ENCODE measurements at regions not wholly inside any gene's neighbourhood (a gene's known extent, or its start where the extent isn't known, plus 50 kb on each side); places are given as distances from the start of the nearest gene placed in this dataset.

GRCh38 chr21:43348170-43348766 lies 78.7 kb downstream of the SIK1 start:
- no peak for DNase-seq

DNA sequence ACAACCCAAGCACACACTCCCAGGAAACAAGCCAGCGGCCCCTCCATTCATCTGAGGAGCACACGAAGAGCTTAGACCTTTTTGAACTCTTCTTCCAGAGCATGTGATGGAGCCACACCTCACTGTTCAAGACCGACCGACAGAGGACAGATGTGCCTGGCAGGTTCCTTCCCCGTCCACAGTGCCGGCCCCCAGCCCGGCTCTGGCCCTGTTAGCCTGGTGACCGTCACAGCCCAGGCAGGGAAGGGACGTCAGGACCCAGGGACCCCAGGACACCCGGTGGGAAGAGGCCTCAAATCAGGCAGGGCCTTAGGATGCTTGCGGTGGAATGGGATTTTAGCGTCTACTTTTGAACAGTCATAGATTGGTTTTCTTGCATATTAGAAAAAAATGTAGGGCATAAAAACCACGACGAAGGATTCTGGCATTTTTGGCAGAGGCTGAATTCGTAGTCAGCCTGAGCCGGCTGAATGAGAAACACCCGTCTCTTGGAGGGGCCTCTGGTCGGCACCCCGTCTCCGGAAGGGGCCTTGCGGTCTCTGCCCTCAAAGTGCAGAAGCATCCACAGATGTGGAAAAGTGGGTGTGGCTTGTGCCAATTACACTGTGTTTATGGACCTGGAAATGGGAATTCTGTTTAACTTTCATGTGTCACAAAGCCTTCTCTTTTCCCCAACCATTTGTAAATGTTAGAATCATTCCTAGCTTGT lies 79.3 kb downstream of the SIK1 start:
- DNase-seq, result no peak

DNA sequence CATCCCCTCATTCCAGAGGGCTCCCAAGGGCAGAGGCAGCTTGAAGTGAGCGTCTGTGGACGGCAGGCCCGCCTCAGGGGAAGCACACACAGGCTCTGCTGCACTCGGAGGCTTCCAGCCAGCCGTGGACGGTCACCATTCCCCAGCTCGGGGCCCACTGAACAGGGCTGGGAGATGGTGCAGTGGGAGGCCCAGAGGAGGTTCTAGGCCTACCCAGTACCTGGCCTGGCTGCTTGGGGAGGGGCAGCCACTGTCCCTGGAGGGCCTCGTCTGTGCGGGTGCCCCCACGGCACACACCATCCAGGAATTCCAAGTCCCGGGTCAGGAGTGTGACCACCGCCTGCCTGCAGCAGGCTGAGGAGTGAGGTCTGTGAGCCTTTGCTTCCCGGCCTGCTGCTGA lies 80.4 kb downstream of the SIK1 start:
- DNase-seq, result no peak

DNA sequence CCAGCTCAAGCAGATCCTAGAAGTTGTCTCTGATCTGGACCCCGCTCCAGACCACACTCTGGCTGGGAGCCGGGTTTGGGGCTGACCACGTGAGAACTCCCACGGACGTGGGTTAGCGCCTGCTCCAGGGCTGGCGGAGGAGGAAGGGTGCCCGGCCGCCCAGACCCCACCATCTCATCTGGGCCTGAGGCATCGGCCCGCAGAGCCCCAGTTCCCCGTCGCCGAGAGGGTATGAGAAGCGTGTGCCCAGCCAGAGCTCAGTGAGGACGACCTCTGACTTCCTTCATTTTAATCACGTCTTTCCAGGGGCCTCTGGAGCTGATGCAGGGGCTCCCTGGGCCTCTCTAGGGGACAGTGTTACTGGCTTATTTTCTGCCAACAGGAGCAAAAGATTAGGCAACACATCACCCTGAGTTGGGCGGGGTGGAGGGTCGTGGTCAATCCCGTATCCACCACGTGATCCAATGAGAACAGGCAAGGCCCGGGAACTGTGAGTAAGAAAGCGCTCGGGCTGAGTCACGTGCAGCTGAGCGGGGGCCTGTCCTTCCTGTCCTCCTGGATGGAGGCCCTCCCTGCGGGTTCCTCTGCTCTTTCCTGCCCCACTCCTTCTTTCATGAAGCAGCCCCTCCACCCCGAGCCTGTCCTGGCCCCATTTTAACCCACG lies 81.1 kb downstream of the SIK1 start:
- DNase-seq, result no peak

DNA sequence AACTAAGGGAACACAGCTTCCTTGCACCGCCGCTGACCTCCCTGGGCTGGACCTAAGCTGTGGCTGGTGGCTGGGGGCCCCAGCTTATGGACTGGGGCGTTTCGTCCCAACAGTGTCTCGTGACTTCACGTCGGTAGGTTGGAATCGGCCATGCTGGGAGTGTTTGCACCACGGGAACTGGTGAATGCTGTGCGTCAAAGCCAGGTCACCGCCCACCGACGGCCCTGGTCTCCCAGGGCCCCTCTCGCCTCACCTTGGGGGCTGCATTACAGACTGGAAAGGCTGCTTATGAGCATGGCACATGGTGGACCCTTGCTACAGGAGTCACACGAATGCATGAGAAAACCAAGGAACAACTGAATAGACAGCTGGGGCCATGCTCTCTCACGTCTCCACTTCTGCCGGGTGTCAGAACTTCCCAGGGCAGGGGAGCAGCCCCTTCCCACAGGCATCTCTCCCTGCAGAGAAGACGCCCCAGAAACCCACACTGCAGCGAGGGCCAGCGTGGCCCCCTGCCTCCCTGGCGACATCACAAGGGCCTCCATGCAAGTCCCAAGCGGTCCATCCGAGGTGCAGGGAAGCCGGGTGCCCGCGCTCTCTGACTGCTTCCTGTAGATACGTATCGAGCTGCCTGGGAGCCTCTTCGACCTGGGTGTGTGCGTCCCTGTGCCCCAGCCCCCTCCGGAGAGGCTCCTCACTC lies 81.7 kb downstream of the SIK1 start:
- no peak for DNase-seq

DNA sequence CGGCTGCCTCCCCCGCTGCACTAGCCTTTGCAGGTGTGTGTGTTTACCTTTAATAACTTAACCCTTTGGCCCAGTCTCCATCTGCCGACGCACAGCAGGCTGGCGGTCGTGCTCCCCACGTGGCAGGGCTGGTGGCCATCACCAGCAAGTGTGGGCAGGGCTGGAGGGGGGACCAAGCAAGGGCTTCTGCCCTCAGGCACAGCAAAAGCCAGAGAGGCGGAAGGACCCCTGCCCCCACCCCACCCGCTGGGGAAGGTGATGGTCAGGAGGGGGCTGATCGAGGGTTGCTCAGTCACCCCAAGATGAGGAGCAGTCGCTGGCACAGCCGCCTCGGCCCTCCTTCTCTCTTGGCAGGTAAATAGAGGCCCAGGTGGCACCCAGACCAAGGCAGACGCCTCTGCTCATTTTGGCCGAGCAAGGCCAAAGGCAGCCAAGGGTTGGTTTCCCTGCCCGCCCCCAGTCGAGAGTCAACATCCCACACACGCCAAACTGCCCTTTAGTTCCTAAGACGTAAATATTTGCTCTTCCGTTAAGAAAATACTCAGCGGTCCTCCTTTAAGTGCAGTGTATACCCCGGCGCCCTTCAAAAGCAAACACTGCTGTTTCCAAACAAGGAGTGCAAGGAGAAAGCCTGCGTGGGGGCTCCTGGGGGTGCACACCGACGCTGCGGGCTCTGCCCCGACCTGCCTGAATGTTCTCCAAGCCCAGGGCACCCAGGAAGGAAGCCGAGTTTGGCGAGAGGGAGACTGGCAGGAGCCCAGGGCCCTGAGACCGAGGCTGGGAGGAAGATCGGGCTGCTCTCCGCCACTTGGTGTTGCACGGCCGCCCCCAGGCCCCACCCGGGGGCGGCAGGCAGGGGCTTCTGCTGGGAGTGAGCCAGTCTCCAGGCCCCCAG lies 82.7 kb downstream of the SIK1 start:
- DNase-seq, result no peak

GRCh38 chr21:43343095-43343991 lies 83.6 kb downstream of the SIK1 start:
- DNase-seq, result no peak

GRCh38 chr21:43342301-43342881 lies 84.5 kb downstream of the SIK1 start:
- DNase-seq, result no peak

DNA sequence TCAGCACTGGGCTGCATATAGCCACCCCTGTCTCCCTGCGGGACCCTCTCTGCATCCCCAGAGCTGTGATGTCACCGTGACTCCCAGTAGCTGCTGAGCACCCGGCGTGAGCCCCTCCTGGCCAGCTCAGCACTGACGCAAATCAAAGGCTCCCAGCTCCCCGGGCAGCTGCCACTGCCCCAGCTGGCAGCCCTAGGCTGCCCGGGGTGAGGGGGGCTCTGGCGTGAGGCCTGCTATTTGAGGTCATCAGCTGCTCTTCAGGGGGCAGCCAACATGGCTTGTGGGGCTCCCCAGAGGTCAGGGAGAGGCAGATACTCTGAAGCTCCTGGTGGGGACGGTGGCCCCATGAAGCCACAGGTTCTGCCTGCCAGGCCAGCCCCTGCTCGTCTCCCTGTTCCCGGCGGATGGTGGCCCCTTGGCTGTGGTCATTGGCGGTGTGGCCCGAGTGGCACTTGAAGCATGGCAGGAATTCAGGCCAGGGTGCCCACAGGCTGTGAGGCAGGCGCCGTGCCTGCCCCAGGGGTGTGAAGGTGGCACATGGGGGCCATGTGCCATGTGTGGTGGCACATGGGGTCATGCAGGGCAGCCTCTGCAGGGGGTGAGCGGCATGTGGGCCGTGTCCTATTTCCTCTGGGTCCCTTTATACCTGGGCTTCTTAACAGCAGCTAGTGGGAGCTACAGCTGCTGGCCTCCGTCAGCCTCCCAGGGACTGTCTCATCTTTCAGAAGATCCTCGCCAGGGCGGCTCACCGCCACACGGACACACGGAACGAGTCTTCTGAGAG lies 85.4 kb downstream of the SIK1 start:
- DNase-seq, result no peak

DNA sequence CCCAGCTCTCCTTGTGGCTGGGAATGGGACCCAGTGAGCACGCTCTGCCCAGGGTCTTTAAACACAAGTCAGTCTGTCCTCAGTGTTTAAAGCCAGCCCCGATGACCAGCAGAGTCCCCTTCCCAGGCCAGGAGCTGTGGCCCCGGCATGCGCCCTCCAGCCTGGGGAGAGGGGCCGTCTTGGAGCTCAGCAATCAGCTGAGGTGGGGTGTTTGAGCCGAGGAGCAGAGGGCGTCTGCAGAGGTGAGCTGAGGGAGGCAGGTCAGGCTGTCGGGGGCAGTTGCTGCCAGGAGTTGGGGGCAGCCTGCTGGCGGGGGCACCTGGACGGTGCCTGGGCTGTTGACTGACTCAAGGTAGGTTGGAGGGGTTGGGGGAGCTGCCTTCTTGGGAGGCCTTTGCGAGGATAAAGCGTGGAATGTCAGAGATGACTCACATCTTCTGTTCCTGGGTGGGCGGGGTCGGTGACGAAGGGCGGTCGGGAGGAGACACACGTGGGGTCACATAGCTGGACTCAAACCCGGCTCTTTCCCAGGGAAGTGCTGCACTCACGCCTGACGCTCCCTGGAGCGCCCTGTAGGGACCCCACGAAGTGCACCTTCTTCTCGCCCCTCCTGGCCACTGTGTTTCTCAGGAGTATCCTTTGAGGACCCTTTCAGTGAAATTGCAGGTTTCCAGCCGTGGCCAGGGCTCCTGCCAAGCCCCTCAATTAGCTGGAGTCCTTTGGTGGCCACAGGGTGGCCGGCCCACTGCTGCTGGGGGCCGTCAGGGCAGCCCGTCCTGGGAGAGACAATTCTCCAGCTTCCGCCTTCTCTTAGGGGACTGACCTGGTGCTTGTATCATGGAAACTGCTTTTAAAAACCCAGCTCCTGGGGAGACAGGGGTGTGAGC lies 86.2 kb downstream of the SIK1 start:
- no peak for DNase-seq

- DNase-seq, result no peak
Measured at GRCh38 chr21:43339668-43340067, 87.3 kb downstream of the SIK1 start.

DNA sequence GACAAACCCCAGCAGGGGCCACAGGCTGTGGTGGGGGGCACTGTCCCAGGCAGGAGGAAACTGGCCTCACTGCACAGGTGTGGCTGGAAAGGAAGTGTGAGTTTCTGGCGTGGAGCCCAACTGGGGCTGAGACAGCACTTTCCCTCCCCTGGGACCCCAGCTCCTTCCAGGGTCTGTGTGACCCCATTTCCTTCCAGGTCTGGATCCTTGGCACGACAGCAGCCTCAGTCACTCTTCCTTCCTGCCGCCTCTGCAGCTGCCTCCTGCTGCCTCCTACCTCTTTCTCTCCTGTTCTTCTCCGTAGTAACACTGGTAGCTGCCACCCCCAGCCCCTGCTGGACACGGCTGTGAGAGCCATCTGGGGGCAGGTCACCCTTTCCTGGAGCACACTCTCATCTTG lies 88.0 kb downstream of the SIK1 start:
- DNase-seq, result no peak

DNA sequence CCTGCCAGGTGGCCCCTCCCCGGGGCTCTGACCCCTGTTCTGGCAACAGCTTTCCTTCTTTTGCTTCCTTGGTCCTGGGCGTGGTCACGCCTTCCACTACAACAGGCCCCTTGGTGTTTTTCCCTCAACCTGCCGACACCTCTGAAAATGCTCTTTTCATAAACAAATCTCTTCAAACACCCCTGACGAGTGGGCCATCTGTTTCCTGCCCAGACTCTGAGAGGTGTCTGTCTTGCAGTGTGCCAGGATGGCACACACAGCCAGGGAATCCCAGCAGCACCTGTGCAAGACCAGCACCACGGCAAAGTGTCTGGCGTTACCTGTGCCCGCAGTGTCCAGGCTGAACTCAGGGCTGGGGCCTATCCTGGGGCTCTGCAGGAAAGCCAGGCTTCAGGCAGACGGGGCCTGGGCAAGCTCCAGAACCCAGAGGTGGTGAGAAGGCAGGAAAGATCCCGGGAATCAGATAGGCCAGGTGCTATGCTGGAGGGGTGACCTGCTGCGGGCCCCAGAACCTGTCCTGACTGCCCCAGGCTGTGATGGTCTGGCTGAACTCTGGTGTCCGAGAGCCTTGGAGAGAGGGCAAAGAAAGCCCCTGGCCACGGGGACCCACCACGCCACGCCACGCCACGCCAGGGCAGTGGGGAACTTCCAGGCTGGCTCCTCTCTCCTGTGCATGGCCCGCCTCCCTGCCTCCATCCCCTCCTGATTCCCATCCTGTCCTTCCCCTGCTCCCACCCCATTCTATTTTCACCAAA lies 88.9 kb downstream of the SIK1 start:
- DNase-seq, result no peak

GRCh38 chr21:43335119-43335518 lies 91.8 kb downstream of the SIK1 start:
- no peak for DNase-seq

DNA sequence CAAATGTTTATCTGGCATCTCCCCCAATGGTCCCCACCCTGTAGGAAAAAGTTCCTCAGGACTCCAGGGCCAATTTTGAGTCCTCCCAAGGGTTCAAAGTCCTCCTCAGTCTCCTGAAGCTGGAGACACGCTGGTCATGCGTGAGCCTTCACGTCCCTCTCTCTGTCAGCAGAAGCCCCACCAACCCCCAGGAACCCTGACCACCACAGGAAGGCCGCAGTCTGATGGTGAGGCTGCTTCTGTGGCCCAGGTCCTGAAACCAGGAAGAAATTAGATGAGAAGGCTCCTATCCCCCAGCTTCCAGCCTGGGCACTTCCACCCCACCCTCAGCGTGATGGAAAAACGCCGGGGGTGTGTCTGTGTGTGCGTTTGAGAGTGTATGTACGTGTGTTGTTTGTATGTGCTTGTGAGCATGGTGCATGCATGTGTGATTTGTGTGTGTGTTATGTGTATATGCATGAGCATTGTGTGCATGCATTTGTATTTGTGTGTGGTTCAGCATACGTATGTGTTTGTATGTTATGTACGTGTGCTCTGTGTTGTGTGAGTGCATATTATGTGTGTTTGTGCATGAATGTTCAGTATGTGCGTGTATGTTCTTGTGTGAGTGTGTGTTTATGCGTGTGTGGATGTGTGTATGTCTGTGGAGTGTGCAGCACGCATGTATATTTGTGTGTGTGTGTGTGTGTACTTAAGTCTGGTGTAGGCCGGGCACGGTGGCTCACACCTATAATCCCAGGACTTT lies 92.5 kb downstream of the SIK1 start:
- DNase-seq, result no peak

DNA sequence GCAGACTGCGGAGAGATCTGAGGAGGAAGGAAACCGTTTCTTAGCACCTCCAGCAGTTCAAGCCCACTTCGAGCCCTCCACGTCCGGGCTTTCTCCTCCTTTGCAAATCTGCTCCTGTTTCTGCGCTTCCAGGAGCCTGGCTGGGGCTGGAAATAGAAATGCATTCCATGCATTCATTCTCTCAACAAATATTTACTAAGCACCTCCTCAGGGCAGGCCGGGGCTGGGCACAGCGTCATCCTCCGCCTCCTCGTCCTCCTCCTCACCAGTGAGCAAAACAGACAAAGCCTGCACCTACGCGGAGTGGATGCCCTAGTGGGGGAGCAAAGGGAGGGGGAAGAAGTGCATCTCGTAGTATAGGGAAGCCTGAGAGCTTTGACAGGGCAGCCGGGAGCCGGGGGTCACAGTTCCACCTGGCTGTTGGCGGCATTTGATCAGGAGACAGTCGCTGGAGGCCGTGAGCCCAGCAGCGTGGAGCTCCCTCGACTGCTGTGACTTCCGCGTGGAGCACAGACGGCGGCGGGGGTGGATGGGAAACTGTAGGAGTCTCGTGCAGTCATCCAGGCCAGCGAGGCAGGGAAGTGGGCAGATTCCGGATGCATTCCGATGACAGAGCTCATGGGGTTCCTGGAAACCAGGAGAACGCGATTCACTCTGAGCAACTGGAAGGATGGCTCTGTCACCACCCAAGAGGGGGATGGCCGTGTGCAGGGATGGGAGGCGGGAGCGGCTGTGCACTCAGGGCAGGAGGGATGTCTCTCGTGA lies 93.5 kb downstream of the SIK1 start:
- DNase-seq, result no peak

- no peak for DNase-seq
Measured at GRCh38 chr21:43332861-43333297, 94.1 kb downstream of the SIK1 start.

All from NK-92 treated with Interleukin-12 subunit alpha and Interleukin-12 subunit beta, amount 100 ng/mL, for 24 hours (cell line).